HG02759 (cell line): ENCODE measurements at regions not wholly inside any gene's neighbourhood (a gene's known extent, or its start where the extent isn't known, plus 50 kb on each side); places are given as distances from the start of the nearest gene placed in this dataset.
"Not testable (repeated sequence)": the region's sequence is repeated elsewhere in the genome, so short reads cannot be mapped to it uniquely, and the experiment has no call there.

ENCODE experiments used
- ATAC-seq: cut with Tn5 transposase; IDR thresholded peaks from one replicate; pipeline ENCODE4 v1.9.1; 2021; ENCODE audit warnings: mild to moderate bottlenecking, moderate library complexity; ENCODE audit not compliant: unreplicated experiment

DNA sequence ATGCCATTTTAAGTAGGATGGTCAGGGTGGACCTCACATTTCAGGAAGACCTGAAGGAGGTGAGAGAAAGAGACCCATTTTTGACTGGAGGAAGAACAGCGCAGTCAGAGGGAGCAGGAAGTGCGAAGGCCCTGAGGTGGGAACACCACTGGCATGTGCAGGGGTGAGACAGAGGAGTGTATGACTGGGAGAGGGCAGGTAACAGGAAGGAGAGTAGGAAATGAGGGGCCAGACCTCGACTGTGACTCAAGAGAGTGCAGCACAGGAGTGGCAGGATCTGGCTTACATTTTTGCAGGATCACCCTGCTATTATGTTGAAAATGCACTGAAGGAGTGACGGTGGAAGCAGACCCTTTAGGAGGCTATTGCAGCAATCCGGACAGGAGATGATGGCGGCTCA, 117.7 kb upstream of the CDYL start:
- no peak for ATAC-seq

DNA sequence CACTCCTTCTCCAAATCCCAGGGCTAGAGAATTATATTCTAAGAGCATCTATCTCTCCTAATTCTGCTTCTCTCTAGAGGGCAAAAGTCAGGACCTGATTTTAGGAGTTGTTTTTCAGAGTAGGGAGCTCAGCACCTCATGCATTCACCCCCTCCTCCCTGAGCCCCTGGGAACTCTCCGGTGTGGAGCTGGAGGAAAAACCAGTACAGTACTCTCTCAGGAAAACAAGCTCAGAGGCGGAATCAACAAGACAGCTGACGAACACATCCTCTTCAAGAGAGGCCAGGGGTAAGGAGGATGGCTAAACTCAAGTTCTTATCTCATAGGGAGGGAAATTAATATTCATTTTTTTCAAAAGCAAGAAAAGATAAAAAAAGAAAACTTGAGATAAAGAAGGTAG, 120.1 kb upstream of the CDYL start:
- no peak for ATAC-seq

- no peak for ATAC-seq
Measured at GRCh38 chr6:4655196-4656025, 120.8 kb upstream of the CDYL start.

DNA sequence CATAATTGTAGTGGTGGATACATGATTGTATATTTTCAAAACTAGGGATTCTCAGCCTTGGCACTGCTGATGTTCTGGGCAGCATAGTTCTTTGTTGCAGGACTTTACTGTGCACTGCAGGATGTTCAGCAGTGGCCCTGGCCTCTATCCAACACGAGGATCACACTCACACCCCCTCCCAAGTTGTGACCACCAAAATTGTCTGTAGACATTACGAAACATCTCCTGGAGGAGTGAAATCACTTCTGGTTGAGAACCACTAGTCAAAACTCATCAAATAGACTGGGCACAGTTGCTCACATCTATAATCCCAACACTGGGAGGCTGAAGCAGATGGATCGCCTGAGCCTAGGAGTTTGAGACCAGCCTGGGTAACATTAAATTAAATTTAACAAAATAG, 123.1 kb upstream of the CDYL start:
- ATAC-seq = no peak

DNA sequence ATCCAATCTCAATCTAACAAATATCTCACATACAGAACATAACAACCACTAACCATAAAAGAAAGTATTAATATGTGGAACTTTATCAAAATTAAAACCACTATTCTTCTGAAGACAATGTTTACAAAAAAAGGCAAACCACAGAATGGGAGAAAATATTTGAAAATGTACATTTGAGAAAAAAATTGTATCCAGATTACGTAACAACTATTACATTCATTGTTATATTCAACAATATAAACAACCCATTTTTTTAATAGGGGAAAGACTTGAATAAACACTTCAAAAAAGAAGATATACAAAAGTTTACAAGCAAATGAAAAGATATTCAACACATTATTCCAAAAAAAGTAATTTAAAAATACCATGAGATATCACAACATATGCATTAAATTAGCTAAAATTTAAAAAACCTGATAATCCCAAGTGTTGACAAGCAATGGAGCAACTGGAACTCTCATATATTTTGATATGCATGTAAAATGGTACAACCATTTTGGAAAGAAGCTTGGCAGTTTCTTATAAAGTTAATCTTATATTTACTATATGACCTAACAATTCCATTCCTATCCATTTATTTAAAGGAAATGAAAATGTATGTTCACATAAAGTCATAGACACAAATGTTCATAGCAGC, 124.3 kb upstream of the CDYL start:
- no peak for ATAC-seq

GRCh38 chr6:4649728-4650127, 126.5 kb upstream of the CDYL start:
- ATAC-seq = no peak

GRCh38 chr6:4647414-4648365, 128.5 kb upstream of the CDYL start:
- ATAC-seq = no peak

- ATAC-seq = no peak
Measured at GRCh38 chr6:4645713-4646360, 130.4 kb upstream of the CDYL start.

DNA sequence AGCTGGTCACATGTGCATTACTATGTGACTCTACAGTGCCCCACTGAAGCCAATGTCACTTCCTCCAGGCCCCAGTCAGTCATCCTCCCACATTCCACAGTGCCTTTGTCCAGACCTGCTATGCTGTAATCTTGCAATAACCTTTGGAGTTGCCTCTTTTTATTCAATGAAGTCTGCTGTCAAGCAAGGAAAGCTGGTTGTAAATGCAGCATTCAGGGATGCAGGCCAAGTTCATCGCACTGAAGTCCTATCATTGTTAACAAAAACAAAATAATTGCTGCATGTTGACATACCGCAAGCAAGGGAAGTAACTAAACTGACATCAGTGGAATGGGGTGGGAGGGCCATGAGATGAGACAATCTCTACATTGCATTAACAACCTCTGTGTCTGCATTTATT, 131.2 kb upstream of the CDYL start:
- ATAC-seq = no peak

GRCh38 chr6:4641461-4641860, 134.7 kb upstream of the CDYL start:
- no peak for ATAC-seq

GRCh38 chr6:4640139-4640538, 136.1 kb upstream of the CDYL start:
- ATAC-seq = no peak

- ATAC-seq = no peak
Measured at GRCh38 chr6:4638641-4639040, 137.6 kb upstream of the CDYL start.

- ATAC-seq = no peak
Measured at GRCh38 chr6:4637691-4638433, 138.3 kb upstream of the CDYL start.

GRCh38 chr6:4636881-4637224, 139.4 kb upstream of the CDYL start:
- ATAC-seq = no peak

- ATAC-seq = no peak
Measured at GRCh38 chr6:4636191-4636880, 139.9 kb upstream of the CDYL start.

DNA sequence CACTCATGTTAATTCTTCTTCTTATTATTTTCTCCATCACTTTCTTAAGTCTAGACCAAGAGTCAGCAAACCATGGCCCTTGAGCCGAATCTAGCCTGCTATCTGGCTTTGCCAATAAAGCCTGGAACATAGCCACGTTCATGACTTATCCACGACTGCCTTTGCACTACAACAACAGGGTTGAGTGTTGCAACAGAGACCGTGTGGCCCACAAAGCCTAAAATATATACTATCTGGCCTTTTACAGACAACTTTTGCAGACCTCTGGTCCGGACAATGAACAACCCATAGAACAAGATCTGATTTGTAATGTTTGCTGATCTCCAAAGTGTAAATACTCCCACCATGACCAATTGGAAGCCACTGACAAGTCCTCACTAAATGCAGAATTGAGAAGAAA, 140.5 kb upstream of the CDYL start:
- no peak for ATAC-seq

- ATAC-seq = no peak
Measured at GRCh38 chr6:4632421-4632820, 143.8 kb upstream of the CDYL start.

DNA sequence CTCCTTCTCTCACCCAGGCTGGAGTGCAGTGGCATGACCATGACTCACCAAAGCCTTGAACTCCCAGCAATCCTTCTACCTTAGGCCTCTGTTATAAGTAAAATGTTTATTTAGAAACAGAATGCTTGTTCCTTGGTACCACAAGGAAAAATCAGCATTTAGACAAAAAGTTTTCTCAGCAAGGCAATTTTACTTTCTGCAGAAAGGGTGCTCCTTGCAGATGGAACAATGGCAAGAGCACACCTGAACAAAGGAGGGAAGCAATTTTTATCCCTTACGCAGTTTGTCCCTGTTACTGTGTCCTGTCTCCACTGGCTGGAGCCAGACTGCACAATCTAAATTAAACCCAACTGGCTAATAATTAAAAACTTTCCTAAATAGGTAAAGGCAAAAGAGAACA, 146.4 kb upstream of the CDYL start:
- ATAC-seq = not testable (repeated sequence)

GRCh38 chr6:4625557-4625956, 150.6 kb upstream of the CDYL start:
- no peak for ATAC-seq

- ATAC-seq = no peak
Measured at GRCh38 chr6:4624726-4625125, 151.5 kb upstream of the CDYL start.
